HepG2 (cell line): ENCODE measurements at regions not wholly inside any gene's neighbourhood (a gene's known extent, or its start where the extent isn't known, plus 50 kb on each side); places are given as distances from the start of the nearest gene placed in this dataset.

Source experiments
- ATF4 ChIP-seq, 2 experiments: fragments of 450-650 bp in 1 of 2; sonication (generic) in 1 of 2; formaldehyde crosslinking; IDR thresholded peaks; 2 replicates each; pipeline versions ENCODE4 v1.5.0 to v1.8.0; 2020 to 2022; ENCODE audit warnings: mild to moderate bottlenecking in 1 of 2, missing genetic modification reagents in 1 of 2
- BRCA1 ChIP-seq: sonication (generic); formaldehyde crosslinking; IDR thresholded peaks from 2 replicates; pipeline ENCODE4 v1.4.0; 2020; ENCODE audit warnings: missing genetic modification reagents
- CTCF ChIP-seq: sonication (generic); formaldehyde crosslinking; IDR thresholded peaks from 2 replicates; pipeline ENCODE4 v1.5.0; 2020; ENCODE audit warnings: mild to moderate bottlenecking, missing genetic modification reagents, moderate library complexity
- GMEB1 ChIP-seq: sonication (generic); formaldehyde crosslinking; IDR thresholded peaks from 2 replicates; pipeline ENCODE4 v1.5.1; 2020; ENCODE audit warnings: missing genetic modification reagents, mild to moderate bottlenecking, borderline replicate concordance
- JUN ChIP-seq: sonication (generic); formaldehyde crosslinking; IDR thresholded peaks from 2 replicates; pipeline ENCODE4 v1.4.0; 2020; ENCODE audit warnings: mild to moderate bottlenecking, missing genetic modification reagents
- KAT7 ChIP-seq: IDR thresholded peaks from 2 replicates; pipeline ENCODE4 v1.6.1; 2018; ENCODE audit warnings: borderline replicate concordance, missing compliant biosample characterization
- NCOA1 ChIP-seq: sonication (generic); formaldehyde crosslinking; IDR thresholded peaks from 2 replicates; pipeline ENCODE4 v1.9.0; 2021; ENCODE audit warnings: missing genetic modification reagents
- POLR2A ChIP-seq, 2 experiments: IDR thresholded peaks; 2 replicates each; pipeline ENCODE4 v1.6.1; 2011; ENCODE audit warnings: low read depth in 2 of 2, low read length in 2 of 2, mild to moderate bottlenecking in 1 of 2, moderate library complexity in 1 of 2; ENCODE audit not compliant: insufficient read depth in 1 of 2
- SALL2 ChIP-seq: sonication (generic); formaldehyde crosslinking; IDR thresholded peaks from 2 replicates; pipeline ENCODE4 v1.8.1; 2023; ENCODE audit warnings: mild to moderate bottlenecking, missing genetic modification reagents, inconsistent platforms
- SIN3A ChIP-seq: IDR thresholded peaks from 2 replicates; pipeline ENCODE4 v1.6.1; 2011; ENCODE audit warnings: low read depth, mild to moderate bottlenecking, control low read depth, low read length, borderline replicate concordance
- ZFX ChIP-seq: sonication (generic); formaldehyde crosslinking; IDR thresholded peaks from 2 replicates; pipeline ENCODE4 v1.4.0; 2020; ENCODE audit warnings: mild to moderate bottlenecking, low read depth, missing genetic modification reagents, moderate library complexity
- ZNF234 ChIP-seq: sonication (generic); formaldehyde crosslinking; conservative IDR thresholded peaks from 2 replicates; pipeline ENCODE4 v1.5.1; 2020; ENCODE audit warnings: mild to moderate bottlenecking, missing genetic modification reagents
- ZNF576 ChIP-seq: sonication (generic); formaldehyde crosslinking; IDR thresholded peaks from 2 replicates; pipeline ENCODE4 v1.4.0; 2020; ENCODE audit warnings: mild to moderate bottlenecking, missing genetic modification reagents

- no peak for TF ChIP-seq ATF4 (CRISPR knock-in tag; IDR thresholded peaks at IDR 0.05)
- TF ChIP-seq BRCA1 = no peak
- no peak for TF ChIP-seq GMEB1 (CRISPR knock-in tag)
- TF ChIP-seq CTCF (CRISPR knock-in tag) = no peak
- TF ChIP-seq KAT7 (CRISPR knock-in tag) = no peak
- no peak for TF ChIP-seq POLR2A (IDR thresholded peaks at IDR 0.05; ENCODE audit: insufficient read depth in 1 of 2, low read depth in 2 of 2, low read length in 2 of 2)
- no peak for TF ChIP-seq SALL2 (CRISPR knock-in tag)
- no peak for TF ChIP-seq ZNF576 (CRISPR knock-in tag)
- no peak for TF ChIP-seq ZFX (CRISPR knock-in tag)
- TF ChIP-seq SIN3A = no peak
- TF ChIP-seq NCOA1 (CRISPR knock-in tag) = no peak
- TF ChIP-seq ZNF234 = no peak
- no peak for TF ChIP-seq JUN (CRISPR knock-in tag)
These were observed 530.2 kb upstream of the FZD8 start for GRCh38 chr10:36171953-36172940.
